ENCODE measurements at regions not wholly inside any gene's neighbourhood (a gene's known extent, or its start where the extent isn't known, plus 50 kb on each side); places are given as distances from the start of the nearest gene placed in this dataset.

GRCh38 chr12:130053651-130054069 is 108.6 kb upstream of the FZD10 start:
- ATAC-seq (no peak), DNase-seq (no peak)
- TF ChIP-seq POLR2A (IDR thresholded peaks at IDR 0.05) (no peak), CTCF (IDR thresholded peaks at IDR 0.05) (no peak)
- Histone ChIP-seq H3K36me3 (no peaks in the 10 kb centered on the region), H3K27ac (no peak overlapping the region), H3K4me3 (no peak overlapping the region), H3K4me1 (no peaks in the 10 kb centered on the region), H3K27me3 (no peaks in the 10 kb centered on the region), H3K9me3 (no peaks in the 10 kb centered on the region)
- WGBS (ENCODE audit: insufficient coverage, low coverage, low lambda C conversion rate, missing lambda C conversion rate): 37% methylated on average over 7 of the region's 10 CpGs
- intact Hi-C loops (cut with DNase I): no loop called here

DNA sequence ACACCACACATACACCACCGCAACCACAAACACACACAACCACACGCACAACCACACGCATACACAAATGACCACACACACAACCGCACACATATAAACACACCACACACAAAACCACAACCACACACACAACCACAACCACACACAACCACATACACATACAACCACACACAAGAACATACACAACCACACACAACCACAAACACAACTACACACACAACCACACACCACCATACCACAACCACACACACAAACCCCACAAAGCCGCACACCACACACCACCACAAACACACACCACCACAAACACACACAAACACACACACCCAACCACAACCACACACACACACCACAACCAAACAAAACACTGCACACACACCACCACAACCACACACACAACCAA is 107.5 kb upstream of the FZD10 start:
- ATAC-seq: no peak
- WGBS (ENCODE audit: insufficient coverage, low coverage, low lambda C conversion rate, missing lambda C conversion rate): 66% methylated on average over 5 of the region's 5 CpGs
- intact Hi-C loops (cut with DNase I): no loop called here
- H3K9me3 ChIP-seq: no peaks in the 10 kb centered on the region
- TF ChIP-seq POLR2A (IDR thresholded peaks at IDR 0.05) (no peak), CTCF (IDR thresholded peaks at IDR 0.05) (no peak)
- no peaks in the 10 kb centered on the region for H3K36me3 ChIP-seq
- DNase-seq: no peak
- H3K27ac ChIP-seq: no peak overlapping the region
- H3K4me3 ChIP-seq: no peak overlapping the region
- H3K4me1 ChIP-seq: no peaks in the 10 kb centered on the region
- H3K27me3 ChIP-seq: no peaks in the 10 kb centered on the region

- Histone ChIP-seq H3K9me3 (no peaks in the 10 kb centered on the region), H3K36me3 (no peaks in the 10 kb centered on the region), H3K27me3 (no peaks in the 10 kb centered on the region), H3K27ac (no peak overlapping the region), H3K4me3 (no peak overlapping the region), H3K4me1 (no peaks in the 10 kb centered on the region)
- ATAC-seq (no peak), DNase-seq (no peak)
- intact Hi-C loops (cut with DNase I): no loop called here
- TF ChIP-seq POLR2A (IDR thresholded peaks at IDR 0.05): no peak
- no peak for TF ChIP-seq CTCF (IDR thresholded peaks at IDR 0.05)
- 61% methylated on average over 6 of the region's 13 CpGs for WGBS (ENCODE audit: insufficient coverage, low coverage, low lambda C conversion rate, missing lambda C conversion rate)
These were observed 103.3 kb upstream of the FZD10 start for GRCh38 chr12:130058926-130059472.

DNA sequence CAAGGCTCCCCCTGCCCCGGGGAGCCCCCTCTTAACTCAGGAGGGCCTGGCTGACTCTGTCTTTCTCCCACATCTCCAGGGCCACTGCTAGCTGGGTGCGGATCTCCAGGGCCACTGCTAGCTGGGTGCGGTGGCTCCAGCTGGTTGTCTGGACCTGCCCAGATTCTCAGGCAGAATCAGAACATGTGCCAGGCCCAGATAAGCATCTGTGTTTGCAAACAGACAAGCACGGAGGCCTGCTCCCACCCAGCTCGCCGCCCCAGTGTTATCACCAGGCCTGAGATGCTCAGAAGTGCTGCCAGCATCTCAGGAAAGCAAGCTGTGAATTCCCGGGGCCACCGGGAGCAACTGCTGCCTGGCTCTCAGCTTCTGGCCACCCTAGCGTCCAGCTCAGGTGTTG is 98.4 kb upstream of the FZD10 start:
- 70% methylated on average over 2 of the region's 9 CpGs for WGBS (ENCODE audit: insufficient coverage, low coverage, low lambda C conversion rate, missing lambda C conversion rate)
- DNase-seq (no peak), ATAC-seq (no peak)
- no peaks in the 10 kb centered on the region for H3K9me3 ChIP-seq
- intact Hi-C loops (cut with DNase I): no loop called here
- no peaks in the 10 kb centered on the region for H3K27me3 ChIP-seq
- no peaks in the 10 kb centered on the region for H3K4me1 ChIP-seq
- no peaks in the 10 kb centered on the region for H3K36me3 ChIP-seq
- TF ChIP-seq CTCF (IDR thresholded peaks at IDR 0.05): no peak
- no peak for TF ChIP-seq POLR2A (IDR thresholded peaks at IDR 0.05)
- no peak overlapping the region for H3K4me3 ChIP-seq
- no peak overlapping the region for H3K27ac ChIP-seq

- H3K27me3 ChIP-seq: no peaks in the 10 kb centered on the region
- intact Hi-C loops (cut with DNase I): no loop called here
- H3K27ac ChIP-seq: no peak overlapping the region
- TF ChIP-seq POLR2A (IDR thresholded peaks at IDR 0.05): no peak
- no peaks in the 10 kb centered on the region for H3K36me3 ChIP-seq
- H3K4me3 ChIP-seq: no peak overlapping the region
- WGBS (ENCODE audit: insufficient coverage, low coverage, low lambda C conversion rate, missing lambda C conversion rate): 44% methylated on average over 3 of the region's 4 CpGs
- DNase-seq: no peak
- no peak for ATAC-seq
- H3K9me3 ChIP-seq: no peaks in the 10 kb centered on the region
- H3K4me1 ChIP-seq: no peaks in the 10 kb centered on the region
These were observed 97.3 kb upstream of the FZD10 start for GRCh38 chr12:130064999-130065398.
